ENCODE measurements at regions not wholly inside any gene's neighbourhood (a gene's known extent, or its start where the extent isn't known, plus 50 kb on each side); places are given as distances from the start of the nearest gene placed in this dataset.

DNA sequence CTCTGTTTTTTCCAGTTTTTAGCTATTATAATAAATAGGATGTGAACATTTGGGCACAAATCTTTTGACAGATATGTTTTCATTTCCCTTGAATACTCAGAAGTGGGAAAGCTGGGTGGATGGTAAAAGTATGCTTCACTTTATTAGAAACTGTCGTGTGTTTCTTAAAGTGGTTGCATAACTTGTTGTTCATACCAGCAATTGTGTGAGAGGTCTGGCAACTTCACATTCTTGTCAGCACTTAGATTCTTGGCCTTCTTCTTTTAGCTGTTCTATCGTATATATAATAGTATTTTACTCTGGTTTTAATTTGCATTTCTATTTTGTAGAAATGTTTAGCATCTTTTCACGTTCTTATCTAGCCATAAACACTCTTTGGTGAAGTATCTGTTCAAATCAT, 894.4 kb downstream of the KCNMA1 start:
- H3K4me3 ChIP-seq, result no peak overlapping the region
- TF ChIP-seq POLR2A (IDR thresholded peaks at IDR 0.05) (no peak), POLR2AphosphoS5 (IDR thresholded peaks at IDR 0.05) (no peak)
- TF ChIP-seq, protein P1, sequence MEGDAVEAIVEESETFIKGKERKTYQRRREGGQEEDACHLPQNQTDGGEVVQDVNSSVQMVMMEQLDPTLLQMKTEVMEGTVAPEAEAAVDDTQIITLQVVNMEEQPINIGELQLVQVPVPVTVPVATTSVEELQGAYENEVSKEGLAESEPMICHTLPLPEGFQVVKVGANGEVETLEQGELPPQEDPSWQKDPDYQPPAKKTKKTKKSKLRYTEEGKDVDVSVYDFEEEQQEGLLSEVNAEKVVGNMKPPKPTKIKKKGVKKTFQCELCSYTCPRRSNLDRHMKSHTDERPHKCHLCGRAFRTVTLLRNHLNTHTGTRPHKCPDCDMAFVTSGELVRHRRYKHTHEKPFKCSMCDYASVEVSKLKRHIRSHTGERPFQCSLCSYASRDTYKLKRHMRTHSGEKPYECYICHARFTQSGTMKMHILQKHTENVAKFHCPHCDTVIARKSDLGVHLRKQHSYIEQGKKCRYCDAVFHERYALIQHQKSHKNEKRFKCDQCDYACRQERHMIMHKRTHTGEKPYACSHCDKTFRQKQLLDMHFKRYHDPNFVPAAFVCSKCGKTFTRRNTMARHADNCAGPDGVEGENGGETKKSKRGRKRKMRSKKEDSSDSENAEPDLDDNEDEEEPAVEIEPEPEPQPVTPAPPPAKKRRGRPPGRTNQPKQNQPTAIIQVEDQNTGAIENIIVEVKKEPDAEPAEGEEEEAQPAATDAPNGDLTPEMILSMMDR (IDR thresholded peaks at IDR 0.05), result no peak
- no peaks in the 10 kb centered on the region for H3K36me3 ChIP-seq
- intact Hi-C loops (cut with DNase I; ENCODE audit: low total_unique reads), result no loop called here
- H3K9me3 ChIP-seq, result no peaks in the 10 kb centered on the region
- H3K27ac ChIP-seq, result no peak overlapping the region
- no peak for DNase-seq (ENCODE audit: low spot score in 2 of 2)
- H3K27me3 ChIP-seq, result no peaks in the 10 kb centered on the region
- no peaks in the 10 kb centered on the region for H3K4me1 ChIP-seq

DNA sequence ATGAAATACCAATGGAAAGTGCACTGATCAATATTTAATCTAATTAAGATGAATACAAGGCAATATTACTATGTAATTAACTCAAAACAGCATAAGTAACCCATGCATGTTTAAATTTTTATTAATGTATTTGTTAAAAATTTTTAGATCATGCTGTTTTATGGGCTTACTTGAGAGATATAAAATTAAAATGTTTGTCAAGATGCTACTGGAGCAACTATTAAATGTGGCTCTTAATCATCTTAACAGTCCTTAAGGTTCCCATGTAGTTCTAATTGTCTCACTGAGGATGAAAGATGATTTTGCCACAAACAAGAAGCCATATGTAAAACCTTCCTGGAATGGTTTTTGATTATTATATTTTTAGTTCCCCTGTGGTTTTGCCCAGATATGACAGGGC, 897.1 kb downstream of the KCNMA1 start:
- no peak overlapping the region for H3K27ac ChIP-seq
- H3K27me3 ChIP-seq, result no peaks in the 10 kb centered on the region
- H3K4me3 ChIP-seq, result no peak overlapping the region
- TF ChIP-seq POLR2AphosphoS5 (IDR thresholded peaks at IDR 0.05), result no peak
- TF ChIP-seq POLR2A (IDR thresholded peaks at IDR 0.05), result no peak
- TF ChIP-seq, protein P1 (IDR thresholded peaks at IDR 0.05), result no peak
- H3K36me3 ChIP-seq, result no peaks in the 10 kb centered on the region
- H3K4me1 ChIP-seq, result no peaks in the 10 kb centered on the region
- no peaks in the 10 kb centered on the region for H3K9me3 ChIP-seq
- intact Hi-C loops (cut with DNase I; ENCODE audit: low total_unique reads), result no loop called here
- no peak for DNase-seq (ENCODE audit: low spot score in 2 of 2)

DNA sequence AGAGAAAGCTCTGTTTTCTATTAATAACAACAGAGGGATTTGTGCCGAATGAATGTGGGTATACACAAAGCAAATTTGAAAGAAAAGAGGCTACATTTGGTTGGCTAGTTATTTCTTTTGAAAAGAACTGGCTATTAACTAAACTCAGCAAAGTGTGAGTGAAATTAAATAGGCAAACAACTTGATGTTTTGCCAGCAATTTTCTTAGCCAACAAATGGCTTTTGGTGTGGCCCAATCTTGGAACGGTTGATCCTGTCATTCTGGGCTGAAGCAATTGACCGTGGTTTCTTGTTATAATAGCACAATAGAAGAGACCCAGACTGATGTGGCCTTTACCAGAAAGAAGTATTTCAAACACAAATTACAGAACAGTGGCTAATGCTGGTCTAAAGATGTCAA, 898.6 kb downstream of the KCNMA1 start:
- H3K27me3 ChIP-seq, result no peaks in the 10 kb centered on the region
- TF ChIP-seq POLR2AphosphoS5 (IDR thresholded peaks at IDR 0.05) (no peak), POLR2A (IDR thresholded peaks at IDR 0.05) (no peak)
- TF ChIP-seq, protein P1 (IDR thresholded peaks at IDR 0.05), result no peak
- no peak for DNase-seq (ENCODE audit: low spot score in 2 of 2)
- no peak overlapping the region for H3K27ac ChIP-seq
- H3K36me3 ChIP-seq, result no peaks in the 10 kb centered on the region
- H3K4me1 ChIP-seq, result no peaks in the 10 kb centered on the region
- H3K4me3 ChIP-seq, result no peak overlapping the region
- H3K9me3 ChIP-seq, result no peaks in the 10 kb centered on the region
- intact Hi-C loops (cut with DNase I; ENCODE audit: low total_unique reads), result loop anchor here (5.0 kb wide), 1 partner anchor 63 kb away; no protein-coding TSS in a partner anchor

DNA sequence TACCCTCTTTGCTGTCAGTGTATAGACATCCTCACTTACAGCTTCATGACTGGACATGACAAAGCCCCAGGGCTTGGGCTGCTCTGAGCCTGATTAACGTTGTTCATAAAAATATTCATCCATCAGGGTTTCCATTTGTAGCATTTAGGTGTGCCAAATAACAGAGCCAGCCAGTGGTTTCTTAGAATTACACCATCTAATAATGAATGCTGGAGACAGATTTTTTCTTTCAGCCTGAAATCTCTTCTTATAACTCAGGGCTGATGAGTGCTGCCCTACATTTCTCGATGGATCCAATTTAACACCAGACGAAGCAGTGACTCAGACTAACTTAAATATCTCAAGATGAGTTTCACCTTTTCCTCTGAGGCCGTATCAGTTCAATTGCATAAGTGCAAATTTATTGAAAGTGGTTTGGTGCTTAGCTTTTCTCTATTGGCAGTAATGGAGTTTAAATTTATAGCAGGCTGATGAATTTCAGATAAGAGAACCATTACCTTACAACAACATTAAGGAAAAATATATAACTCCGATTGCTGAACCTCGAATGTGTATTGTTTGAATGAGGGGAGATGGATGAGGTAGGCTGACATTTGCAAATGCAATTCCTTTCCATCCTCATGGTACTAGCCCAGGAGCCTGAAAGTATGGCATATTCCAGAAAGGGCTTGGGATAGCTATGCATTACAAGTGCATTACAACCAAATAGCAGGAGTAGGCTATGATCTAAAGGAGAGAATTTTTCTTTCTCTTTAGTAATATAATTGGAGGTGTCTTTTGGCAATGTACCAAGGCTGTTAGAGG, 900.6 kb downstream of the KCNMA1 start:
- H3K9me3 ChIP-seq, result no peaks in the 10 kb centered on the region
- no peak overlapping the region for H3K4me3 ChIP-seq
- H3K27me3 ChIP-seq, result no peaks in the 10 kb centered on the region
- H3K36me3 ChIP-seq, result no peaks in the 10 kb centered on the region
- TF ChIP-seq, protein P1 (IDR thresholded peaks at IDR 0.05), result no peak
- TF ChIP-seq POLR2AphosphoS5 (IDR thresholded peaks at IDR 0.05) (no peak), POLR2A (IDR thresholded peaks at IDR 0.05) (no peak)
- H3K27ac ChIP-seq, result no peak overlapping the region
- H3K4me1 ChIP-seq, result no peaks in the 10 kb centered on the region
- DNase-seq (ENCODE audit: low spot score in 2 of 2), result no peak
- intact Hi-C loops (cut with DNase I; ENCODE audit: low total_unique reads), result loop anchor here (5.0 kb wide), 1 partner anchor 65 kb away; no protein-coding TSS in a partner anchor

DNA sequence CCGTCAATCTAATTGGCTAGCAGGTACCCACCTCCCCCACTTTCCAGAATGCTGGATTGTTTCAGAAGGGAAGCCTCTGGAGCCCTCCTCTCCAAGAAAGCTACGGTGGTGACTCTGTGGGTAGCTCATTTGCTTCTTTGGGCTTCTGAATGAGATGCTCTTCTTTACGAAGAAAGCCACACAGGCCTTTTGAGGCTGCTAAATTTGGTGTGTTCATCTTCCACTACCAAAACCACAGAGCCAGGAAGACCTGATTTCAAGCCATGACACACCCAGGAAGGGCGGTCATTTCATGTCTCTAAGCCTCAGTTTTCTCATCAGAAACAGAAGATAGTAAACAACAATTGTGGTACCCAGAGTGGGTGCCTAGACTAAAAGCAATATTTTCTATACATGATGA, 901.2 kb downstream of the KCNMA1 start:
- no peak overlapping the region for H3K4me3 ChIP-seq
- intact Hi-C loops (cut with DNase I; ENCODE audit: low total_unique reads), result loop anchor here (5.0 kb wide), 1 partner anchor 66 kb away; no protein-coding TSS in a partner anchor
- H3K4me1 ChIP-seq, result no peaks in the 10 kb centered on the region
- no peaks in the 10 kb centered on the region for H3K27me3 ChIP-seq
- H3K27ac ChIP-seq, result no peak overlapping the region
- H3K36me3 ChIP-seq, result no peaks in the 10 kb centered on the region
- TF ChIP-seq POLR2AphosphoS5 (IDR thresholded peaks at IDR 0.05) (no peak), POLR2A (IDR thresholded peaks at IDR 0.05) (no peak)
- TF ChIP-seq, protein P1 (IDR thresholded peaks at IDR 0.05), result no peak
- no peak for DNase-seq (ENCODE audit: low spot score in 2 of 2)
- no peaks in the 10 kb centered on the region for H3K9me3 ChIP-seq
